Prostate gland (tissue), 2 donors: ENCODE measurements at regions not wholly inside any gene's neighbourhood (a gene's known extent, or its start where the extent isn't known, plus 50 kb on each side); places are given as distances from the start of the nearest gene placed in this dataset.

Experiments
- POLR2A ChIP-seq: fragments of 450-650 bp; IDR thresholded peaks from one replicate; pipeline ENCODE4 v1.6.1; 2016; ENCODE audit warnings: antibody characterized with exemption, mild to moderate bottlenecking
- TF ChIP-seq, protein P1 (sequence below), 4 experiments: fragments of 200-600 bp in 2 of 4; fragments of 450-650 bp in 2 of 4; sonication (generic) in 2 of 4; IDR thresholded peaks; 1 replicate in 3 of 4; 2 replicates in 1 of 4; pipeline ENCODE4 v1.5.1; 2016 to 2019; ENCODE audit warnings: antibody characterized with exemption in 4 of 4, mild to moderate bottlenecking in 2 of 4, moderate library complexity in 2 of 4

DNA sequence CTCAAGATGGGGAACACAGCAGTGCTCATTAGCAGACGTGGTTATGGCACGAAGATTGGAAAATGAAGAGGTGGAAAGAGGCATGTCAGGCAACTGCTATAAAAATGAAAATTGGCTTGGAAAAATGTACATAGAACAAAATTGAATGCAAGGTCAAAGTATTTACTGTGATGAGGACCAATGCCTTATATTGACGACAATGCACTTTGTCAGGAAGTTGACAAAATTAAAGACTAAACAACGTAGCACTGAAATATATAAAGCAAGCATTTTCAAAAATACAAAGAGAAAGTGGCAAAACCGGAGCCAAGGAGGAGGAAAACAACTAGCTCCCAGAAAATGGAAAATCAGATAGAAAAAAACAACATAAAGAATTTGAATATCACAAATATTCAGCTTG is 113.7 kb upstream of the SGCG start:
- TF ChIP-seq POLR2A: no peak
- TF ChIP-seq, protein P1, sequence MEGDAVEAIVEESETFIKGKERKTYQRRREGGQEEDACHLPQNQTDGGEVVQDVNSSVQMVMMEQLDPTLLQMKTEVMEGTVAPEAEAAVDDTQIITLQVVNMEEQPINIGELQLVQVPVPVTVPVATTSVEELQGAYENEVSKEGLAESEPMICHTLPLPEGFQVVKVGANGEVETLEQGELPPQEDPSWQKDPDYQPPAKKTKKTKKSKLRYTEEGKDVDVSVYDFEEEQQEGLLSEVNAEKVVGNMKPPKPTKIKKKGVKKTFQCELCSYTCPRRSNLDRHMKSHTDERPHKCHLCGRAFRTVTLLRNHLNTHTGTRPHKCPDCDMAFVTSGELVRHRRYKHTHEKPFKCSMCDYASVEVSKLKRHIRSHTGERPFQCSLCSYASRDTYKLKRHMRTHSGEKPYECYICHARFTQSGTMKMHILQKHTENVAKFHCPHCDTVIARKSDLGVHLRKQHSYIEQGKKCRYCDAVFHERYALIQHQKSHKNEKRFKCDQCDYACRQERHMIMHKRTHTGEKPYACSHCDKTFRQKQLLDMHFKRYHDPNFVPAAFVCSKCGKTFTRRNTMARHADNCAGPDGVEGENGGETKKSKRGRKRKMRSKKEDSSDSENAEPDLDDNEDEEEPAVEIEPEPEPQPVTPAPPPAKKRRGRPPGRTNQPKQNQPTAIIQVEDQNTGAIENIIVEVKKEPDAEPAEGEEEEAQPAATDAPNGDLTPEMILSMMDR (IDR thresholded peaks at IDR 0.05): no peak
